ENCODE measurements at regions not wholly inside any gene's neighbourhood (a gene's known extent, or its start where the extent isn't known, plus 50 kb on each side); places are given as distances from the start of the nearest gene placed in this dataset.
"Not testable (repeated sequence)": the region's sequence is repeated elsewhere in the genome, so short reads cannot be mapped to it uniquely, and the experiment has no call there.

DNA sequence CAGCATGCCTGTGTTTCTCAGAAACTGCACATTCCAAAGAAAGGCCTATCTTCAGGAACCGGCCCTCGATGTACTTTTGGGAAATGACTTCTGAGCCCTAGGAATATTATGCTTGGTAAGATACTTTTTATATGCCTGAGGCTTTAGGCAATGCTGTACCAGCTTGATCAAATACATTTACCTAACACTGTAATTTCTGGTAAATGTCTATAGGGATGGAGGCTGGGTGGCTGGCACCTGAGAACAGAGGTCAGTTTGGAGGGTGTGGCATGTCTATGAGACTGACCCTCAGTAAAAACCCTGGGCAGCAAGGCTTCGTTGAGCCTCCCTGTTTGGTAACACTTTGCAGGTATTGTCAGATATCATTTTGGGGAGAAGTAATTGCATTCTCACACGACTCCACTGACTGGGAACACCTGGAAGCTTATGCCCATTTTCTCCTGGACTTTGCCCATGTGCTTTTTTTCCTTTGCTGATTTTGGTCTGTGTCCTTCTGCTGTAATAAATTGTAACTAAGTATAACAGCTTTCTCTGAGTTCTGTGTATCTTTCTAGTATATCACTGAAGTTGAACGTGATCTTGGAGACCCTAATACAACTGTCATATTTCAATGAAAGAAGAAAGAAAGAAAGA is 1339.1 kb downstream of the OLFM4 start:
- Mint-ChIP-seq H3K4me1 (no peaks in the 10 kb centered on the region), H3K27me3 (no peaks in the 10 kb centered on the region), H3K36me3 (ENCODE audit: low read depth) (no peaks in the 10 kb centered on the region), H3K4me3 (no peak overlapping the region), H3K9me3 (peaks cover 18% of the 10 kb centered on the region), H3K27ac (no peak overlapping the region)
- ATAC-seq (replicated peaks) = no peak

DNA sequence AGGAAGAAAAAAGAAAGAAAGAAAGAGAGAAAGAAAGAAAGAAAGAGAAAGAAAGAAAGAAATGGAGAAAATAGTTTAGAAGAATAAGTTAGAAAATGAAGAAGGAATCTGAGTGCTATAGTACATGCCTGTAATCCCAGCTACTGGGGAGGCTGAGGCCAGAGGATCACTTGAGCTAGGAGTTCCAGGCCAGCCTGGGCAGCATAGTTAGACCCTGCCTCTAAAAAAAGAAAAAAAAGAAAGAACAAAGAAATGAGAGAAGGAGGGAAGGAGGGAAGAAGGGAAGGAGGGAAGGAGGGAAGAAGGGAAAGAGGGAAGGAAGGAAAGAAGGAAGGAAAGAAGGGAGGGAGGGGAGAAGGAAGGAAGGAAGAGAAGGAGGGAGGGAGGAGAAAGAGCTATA is 1339.8 kb downstream of the OLFM4 start:
- no peak for ATAC-seq (replicated peaks)
- Mint-ChIP-seq H3K27me3 (no peaks in the 10 kb centered on the region), H3K27ac (no peak overlapping the region), H3K36me3 (ENCODE audit: low read depth) (no peaks in the 10 kb centered on the region), H3K9me3 (peaks cover 16% of the 10 kb centered on the region), H3K4me3 (no peak overlapping the region), H3K4me1 (no peaks in the 10 kb centered on the region)

DNA sequence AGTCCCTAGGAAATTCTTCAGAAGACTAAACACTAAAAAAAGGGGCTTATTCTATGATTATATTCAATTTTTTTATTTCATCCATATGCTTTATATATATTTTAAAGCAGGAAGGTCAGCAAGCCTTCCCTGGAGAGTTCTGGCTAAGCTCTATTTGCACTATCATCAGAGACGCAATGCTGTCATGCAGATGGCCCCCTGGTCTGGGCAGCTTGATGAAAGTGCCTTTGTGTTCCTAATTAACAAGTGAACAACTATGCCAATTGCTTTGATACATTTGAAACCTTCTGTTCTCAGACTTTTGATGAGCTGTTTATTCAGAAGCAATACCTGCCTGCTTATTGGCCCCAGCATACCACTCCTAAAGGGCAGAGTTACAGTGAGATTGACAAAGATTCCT is 1344.6 kb downstream of the OLFM4 start:
- ATAC-seq (replicated peaks) = no peak
- Mint-ChIP-seq H3K4me3 (no peak overlapping the region), H3K27ac (no peak overlapping the region), H3K9me3 (peaks cover 20% of the 10 kb centered on the region), H3K4me1 (no peaks in the 10 kb centered on the region), H3K36me3 (ENCODE audit: low read depth) (no peaks in the 10 kb centered on the region), H3K27me3 (no peaks in the 10 kb centered on the region)

DNA sequence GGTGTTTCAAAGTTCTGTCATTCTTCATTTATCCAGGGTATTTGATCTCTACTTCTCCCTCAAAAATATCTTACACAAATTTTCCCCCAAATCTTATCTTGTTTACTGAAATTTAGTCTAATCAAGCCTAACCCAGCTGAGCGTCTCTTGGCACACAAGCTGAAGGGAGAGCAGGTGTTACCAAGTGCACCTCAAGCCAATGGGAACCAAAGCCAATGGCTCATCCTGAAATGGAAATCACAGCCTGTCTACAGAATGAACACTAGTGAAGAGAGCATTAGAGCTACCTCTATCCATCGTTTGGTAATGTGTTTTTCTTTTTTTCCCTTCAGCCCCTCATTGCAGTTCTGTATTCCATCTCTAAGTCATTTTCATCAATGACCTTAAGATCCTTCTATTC is 1350.8 kb downstream of the OLFM4 start:
- Mint-ChIP-seq H3K9me3 (peaks cover 17% of the 10 kb centered on the region), H3K4me1 (no peaks in the 10 kb centered on the region), H3K27me3 (no peaks in the 10 kb centered on the region), H3K4me3 (no peak overlapping the region), H3K27ac (no peak overlapping the region), H3K36me3 (ENCODE audit: low read depth) (no peaks in the 10 kb centered on the region)
- ATAC-seq (replicated peaks) = no peak

DNA sequence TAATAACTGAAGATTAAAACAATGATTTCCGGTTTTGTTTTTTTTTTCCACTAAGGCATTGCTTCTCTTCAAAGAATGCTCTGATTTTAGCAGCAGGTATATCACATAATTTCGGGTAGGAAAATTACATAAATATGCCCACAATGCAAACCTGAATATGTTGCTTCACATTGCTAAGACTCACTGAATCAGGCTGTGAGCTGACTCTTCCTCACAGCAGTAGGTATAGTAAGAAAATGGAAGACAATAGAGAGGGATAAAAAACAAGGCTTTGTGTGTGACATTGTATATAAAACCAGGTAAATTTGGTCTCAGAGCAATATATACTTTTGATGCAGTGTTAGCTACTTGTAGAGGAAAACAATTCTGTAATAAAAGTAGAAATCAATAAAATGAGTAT is 1355.0 kb downstream of the OLFM4 start:
- no peak overlapping the region for H3K27ac Mint-ChIP-seq
- H3K27me3 Mint-ChIP-seq = no peaks in the 10 kb centered on the region
- no peaks in the 10 kb centered on the region for H3K36me3 Mint-ChIP-seq (ENCODE audit: low read depth)
- peaks cover 5% of the 10 kb centered on the region for H3K9me3 Mint-ChIP-seq
- ATAC-seq (replicated peaks) = no peak
- H3K4me3 Mint-ChIP-seq = no peak overlapping the region
- no peaks in the 10 kb centered on the region for H3K4me1 Mint-ChIP-seq

DNA sequence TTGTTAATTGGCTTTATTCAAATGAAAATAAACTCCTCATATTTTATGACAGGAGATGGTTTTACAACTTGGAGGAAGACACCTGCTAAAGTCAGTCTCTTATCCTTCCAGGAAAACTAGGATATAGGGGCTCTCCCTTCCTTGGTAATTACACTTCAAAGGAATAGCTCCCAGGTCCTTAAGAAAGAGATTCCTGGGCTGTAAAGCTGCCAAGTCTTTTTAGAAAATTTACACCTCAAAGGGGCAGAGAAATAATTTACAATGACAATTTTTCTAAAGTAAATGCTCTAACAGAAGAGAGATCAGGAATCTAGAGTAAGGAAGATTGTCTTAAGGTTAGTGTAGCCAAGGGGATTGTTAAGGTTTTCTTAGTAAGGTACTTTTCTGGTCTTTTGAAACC is 1359.0 kb downstream of the OLFM4 start:
- Mint-ChIP-seq H3K27ac (no peak overlapping the region), H3K36me3 (ENCODE audit: low read depth) (no peaks in the 10 kb centered on the region)

DNA sequence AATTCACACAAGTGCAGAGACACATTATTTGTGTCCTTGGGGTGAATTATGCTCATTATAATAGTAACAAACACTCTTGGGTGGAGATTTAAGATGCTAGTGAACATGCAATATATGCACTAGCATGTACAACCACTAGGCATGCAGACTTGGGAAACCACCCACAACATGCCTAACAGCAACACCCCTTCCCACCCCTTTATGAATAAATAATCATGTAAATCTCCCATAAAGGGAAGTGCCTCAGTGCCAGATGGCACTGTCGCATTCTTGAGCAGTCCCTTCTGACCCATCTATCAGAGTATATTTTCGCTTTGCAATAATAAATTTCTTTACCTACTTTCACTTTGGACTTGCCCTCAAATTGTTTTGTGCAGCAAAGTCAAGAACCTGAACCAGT is 1362.2 kb downstream of the OLFM4 start:
- Mint-ChIP-seq H3K4me1 (no peaks in the 10 kb centered on the region), H3K36me3 (ENCODE audit: low read depth) (no peaks in the 10 kb centered on the region), H3K4me3 (no peak overlapping the region), H3K27ac (no peak overlapping the region), H3K27me3 (no peaks in the 10 kb centered on the region), H3K9me3 (peaks cover 14% of the 10 kb centered on the region)
- ATAC-seq (replicated peaks) = no peak

More for the DNA sequence above, 1359.0 kb downstream of the OLFM4 start:
- no peak for ATAC-seq (replicated peaks)
- Mint-ChIP-seq H3K27me3 (no peaks in the 10 kb centered on the region), H3K4me1 (no peaks in the 10 kb centered on the region), H3K4me3 (no peak overlapping the region), H3K9me3 (peaks cover 9% of the 10 kb centered on the region)

DNA sequence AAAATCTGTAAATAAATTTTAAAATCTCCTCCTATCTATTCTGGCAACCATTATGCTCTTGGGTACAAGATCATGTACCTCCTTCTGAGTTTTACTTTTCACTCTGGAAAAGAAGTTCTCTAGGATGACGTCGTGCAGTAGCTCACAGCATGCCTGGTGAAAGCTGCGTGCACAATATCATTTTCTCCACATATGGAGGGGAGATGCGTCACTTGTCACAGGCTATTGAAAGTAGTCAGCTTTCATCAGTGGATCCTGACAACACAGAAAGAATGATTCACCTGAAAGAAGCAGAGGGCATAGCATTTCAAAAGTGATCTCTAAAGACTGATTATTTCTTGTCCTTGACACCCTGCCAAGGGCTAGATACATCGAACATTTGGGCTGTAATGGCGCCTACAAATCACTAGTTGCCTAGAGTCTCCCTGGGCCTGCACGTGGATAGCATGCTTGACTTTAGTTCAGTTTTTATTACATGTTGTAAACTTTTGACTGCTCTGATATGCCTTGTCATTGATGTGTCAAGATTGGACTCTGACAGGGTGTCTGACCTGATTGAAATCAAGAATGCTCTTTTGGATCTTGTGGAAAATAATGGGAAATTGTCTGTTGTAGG is 1365.6 kb downstream of the OLFM4 start:
- Mint-ChIP-seq H3K36me3 (ENCODE audit: low read depth) (no peaks in the 10 kb centered on the region), H3K9me3 (peaks cover 15% of the 10 kb centered on the region), H3K27me3 (no peaks in the 10 kb centered on the region), H3K4me1 (no peaks in the 10 kb centered on the region), H3K27ac (no peak overlapping the region), H3K4me3 (no peak overlapping the region)
- no peak for ATAC-seq (replicated peaks)

DNA sequence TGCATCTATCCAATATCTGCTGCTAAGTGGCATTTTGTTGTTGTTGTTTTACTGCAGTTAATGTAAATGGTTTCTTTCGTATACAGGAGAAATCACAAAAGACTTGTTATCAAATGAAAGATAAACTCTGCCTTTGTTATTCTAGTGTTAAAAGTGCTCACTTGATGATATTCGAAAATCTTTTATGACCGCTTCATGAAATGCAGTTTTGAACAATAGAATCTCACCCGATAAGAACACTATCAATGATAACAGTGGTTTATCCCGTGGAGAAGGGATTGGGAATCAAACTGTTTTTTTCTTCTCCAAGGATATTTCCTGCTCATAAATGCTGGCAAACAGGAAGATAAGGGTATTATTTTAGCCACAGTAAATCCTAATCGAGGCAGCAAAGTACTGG is 1366.3 kb downstream of the OLFM4 start:
- Mint-ChIP-seq H3K4me3 (no peak overlapping the region), H3K9me3 (peaks cover 13% of the 10 kb centered on the region), H3K27ac (no peak overlapping the region), H3K4me1 (no peaks in the 10 kb centered on the region), H3K36me3 (ENCODE audit: low read depth) (no peaks in the 10 kb centered on the region), H3K27me3 (no peaks in the 10 kb centered on the region)
- no peak for ATAC-seq (replicated peaks)

DNA sequence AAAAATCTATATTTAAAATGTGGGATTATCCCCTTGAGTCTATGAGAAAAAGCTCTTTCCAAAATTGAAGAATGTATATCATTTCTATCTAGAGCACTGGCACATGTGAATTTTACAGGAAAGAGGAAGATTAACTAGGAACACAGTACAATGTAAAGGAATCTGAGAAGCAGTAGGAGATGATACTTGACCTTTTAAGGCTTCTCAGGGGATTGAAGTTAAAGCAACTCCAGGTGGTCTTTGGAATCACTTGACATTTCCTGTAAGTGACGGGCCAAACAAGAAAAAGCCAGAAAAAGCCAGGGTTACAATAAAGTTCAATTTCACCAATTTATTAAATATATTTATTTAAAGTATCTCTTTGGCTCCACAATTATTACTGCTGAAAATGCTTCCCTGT is 1373.9 kb downstream of the OLFM4 start:
- peaks cover 26% of the 10 kb centered on the region for H3K9me3 Mint-ChIP-seq
- no peaks in the 10 kb centered on the region for H3K36me3 Mint-ChIP-seq (ENCODE audit: low read depth)
- no peaks in the 10 kb centered on the region for H3K27me3 Mint-ChIP-seq
- H3K4me1 Mint-ChIP-seq = no peaks in the 10 kb centered on the region
- no peak overlapping the region for H3K27ac Mint-ChIP-seq
- no peak overlapping the region for H3K4me3 Mint-ChIP-seq
- ATAC-seq (replicated peaks) = no peak

DNA sequence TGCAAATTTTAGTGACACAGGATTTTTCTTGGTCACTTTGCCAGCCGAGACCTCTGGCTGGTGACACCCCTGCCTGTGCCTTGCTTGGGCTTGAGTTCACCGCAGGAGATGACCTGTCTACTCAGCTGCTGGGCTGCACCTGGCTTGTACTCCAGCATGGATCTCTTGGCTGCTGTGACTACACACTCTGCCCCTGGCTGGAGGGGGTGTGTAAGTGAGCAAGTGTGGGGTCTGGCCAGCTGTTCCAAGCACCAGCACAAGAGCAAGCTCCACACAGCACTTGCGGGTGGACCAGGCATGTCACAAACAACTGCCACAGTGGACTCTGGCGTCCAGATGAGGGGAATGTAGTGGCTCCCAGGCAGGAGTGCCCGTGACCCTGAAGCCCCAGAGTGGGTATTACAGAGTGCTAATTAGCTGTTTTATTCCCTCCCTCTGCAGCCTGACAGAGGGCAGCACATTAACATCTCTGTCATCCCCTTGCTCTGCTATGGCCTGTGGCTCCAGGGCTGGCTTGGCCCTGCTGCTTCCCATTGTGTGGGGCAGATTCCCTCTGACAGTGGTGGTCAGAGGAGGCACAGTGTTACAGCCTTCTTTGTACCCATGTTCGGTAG is 1387.2 kb downstream of the OLFM4 start:
- no peak overlapping the region for H3K4me3 Mint-ChIP-seq

DNA sequence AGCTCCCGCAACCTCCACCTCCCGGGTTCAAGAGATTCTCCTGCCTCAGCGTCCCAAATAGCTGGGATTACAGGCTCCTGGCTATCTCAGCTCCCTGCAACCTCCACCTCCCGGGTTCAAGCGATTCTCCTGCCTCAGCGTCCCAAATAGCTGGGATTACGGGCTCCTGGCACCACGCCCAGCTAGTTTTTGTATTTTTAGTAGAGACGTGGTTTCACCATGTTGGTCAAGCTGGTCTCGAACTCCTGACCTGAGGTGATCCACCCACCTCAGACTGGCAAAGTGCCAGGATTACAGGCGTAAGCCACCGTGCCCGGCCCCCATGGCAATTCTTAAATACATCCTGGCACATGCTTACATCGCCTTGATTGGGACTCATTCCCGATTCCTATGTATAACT is 1394.3 kb downstream of the OLFM4 start:
- not testable (repeated sequence) for H3K36me3 Mint-ChIP-seq (ENCODE audit: low read depth); ATAC-seq (replicated peaks); H3K4me1 Mint-ChIP-seq; H3K9me3 Mint-ChIP-seq; H3K4me3 Mint-ChIP-seq; H3K27ac Mint-ChIP-seq; H3K27me3 Mint-ChIP-seq

More for the DNA sequence above, 1387.2 kb downstream of the OLFM4 start:
- no peak overlapping the region for H3K27ac Mint-ChIP-seq
- ATAC-seq (replicated peaks) = no peak
- no peaks in the 10 kb centered on the region for H3K27me3 Mint-ChIP-seq
- H3K36me3 Mint-ChIP-seq (ENCODE audit: low read depth) = no peaks in the 10 kb centered on the region
- H3K4me1 Mint-ChIP-seq = no peaks in the 10 kb centered on the region
- peaks cover 9% of the 10 kb centered on the region for H3K9me3 Mint-ChIP-seq

DNA sequence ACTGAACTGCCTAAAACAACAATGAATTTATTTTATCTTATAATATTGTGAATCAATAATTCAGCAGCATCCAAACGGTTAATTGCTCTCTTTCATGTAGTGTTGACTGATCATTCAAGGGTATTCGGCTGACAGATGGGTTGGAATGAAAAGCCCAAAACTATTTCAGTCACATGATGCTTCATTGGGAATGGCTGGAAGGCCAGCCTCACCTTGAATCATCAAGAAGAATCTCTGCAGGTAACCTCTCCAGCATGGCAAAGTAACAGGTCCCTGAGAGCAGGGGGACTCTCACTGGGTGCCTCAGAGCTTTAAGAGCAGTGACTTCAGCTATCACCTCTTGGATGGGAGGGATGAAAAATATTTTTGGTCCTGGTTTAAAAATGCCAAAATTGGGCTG is 1395.7 kb downstream of the OLFM4 start:
- H3K27ac Mint-ChIP-seq = no peak overlapping the region
- H3K36me3 Mint-ChIP-seq (ENCODE audit: low read depth) = no peaks in the 10 kb centered on the region
- H3K4me3 Mint-ChIP-seq = no peak overlapping the region
- H3K4me1 Mint-ChIP-seq = no peaks in the 10 kb centered on the region
- ATAC-seq (replicated peaks) = no peak
- peaks cover 9% of the 10 kb centered on the region for H3K9me3 Mint-ChIP-seq
- no peaks in the 10 kb centered on the region for H3K27me3 Mint-ChIP-seq

DNA sequence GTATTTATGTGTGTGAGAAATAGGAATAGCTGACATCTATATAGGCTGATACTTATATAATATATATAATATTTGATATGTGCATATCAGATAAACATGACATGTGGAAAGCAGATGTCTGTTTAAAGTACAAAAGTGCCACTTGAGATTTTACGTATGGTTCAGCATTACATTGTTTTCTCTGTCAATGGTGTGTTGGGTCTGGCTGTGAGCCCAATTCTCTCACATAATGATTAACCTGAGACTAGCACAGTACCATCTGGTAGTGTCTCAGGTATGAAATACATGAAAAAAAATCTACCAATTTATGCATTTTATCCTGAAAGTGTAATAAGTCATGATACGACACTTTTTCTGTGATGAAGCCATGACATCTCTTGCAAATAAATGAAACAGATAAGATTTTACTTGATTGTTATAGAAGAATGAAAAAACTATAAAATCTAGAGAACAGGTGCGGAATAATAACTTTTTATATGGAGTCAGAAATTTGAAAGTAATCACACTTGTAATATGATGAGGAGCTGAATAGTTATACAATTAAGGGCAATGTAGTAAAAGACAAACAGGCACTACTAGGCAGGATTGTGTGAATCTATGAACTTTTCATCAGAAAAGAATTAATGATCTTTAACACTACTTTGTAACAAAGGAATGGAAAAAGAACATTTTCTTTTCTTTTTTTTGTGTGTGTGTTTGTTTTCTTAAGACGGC is 1405.0 kb downstream of the OLFM4 start:
- Mint-ChIP-seq H3K9me3 (peaks cover 15% of the 10 kb centered on the region), H3K4me3 (no peak overlapping the region), H3K4me1 (no peaks in the 10 kb centered on the region), H3K27me3 (no peaks in the 10 kb centered on the region), H3K27ac (no peak overlapping the region), H3K36me3 (ENCODE audit: low read depth) (no peaks in the 10 kb centered on the region)
- ATAC-seq (replicated peaks) = no peak

DNA sequence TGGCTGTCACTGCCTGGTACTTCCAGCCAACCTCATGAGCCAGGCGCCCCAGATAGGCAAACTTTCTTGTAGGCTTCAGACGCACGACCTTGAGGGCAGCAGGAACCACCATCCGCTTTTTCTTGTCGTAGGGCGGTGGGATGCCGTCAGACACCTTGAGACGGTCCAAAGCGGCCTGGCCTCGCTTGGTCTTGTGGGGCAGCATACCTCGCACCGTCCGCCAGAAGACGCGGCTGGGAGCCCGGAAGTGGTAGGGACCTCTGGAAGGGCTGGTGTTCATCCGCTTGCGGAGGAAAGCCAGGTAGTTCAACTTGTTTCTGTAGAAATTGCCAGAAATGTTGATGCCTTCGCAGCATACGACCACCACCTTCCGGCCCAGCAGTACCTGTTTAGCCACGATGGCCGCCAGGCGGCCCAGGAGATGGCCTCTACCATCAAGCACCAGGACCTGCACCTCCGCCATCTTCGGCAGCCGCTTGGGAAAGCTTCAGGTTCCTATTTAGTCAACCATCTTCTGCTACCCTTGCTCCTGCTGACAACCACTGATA is 1412.3 kb downstream of the OLFM4 start:
- H3K4me1 Mint-ChIP-seq; H3K36me3 Mint-ChIP-seq (ENCODE audit: low read depth); ATAC-seq (replicated peaks); H3K4me3 Mint-ChIP-seq; H3K27ac Mint-ChIP-seq; H3K27me3 Mint-ChIP-seq: not testable (repeated sequence)
- peaks cover 16% of the 10 kb centered on the region for H3K9me3 Mint-ChIP-seq

All from activated T-helper 17 cell treated with anti-CD3 and anti-CD28 coated beads, Interleukin-2, amount 50 U/mL, for 72 hours (primary cell).